ENCODE measurements at regions not wholly inside any gene's neighbourhood (a gene's known extent, or its start where the extent isn't known, plus 50 kb on each side); places are given as distances from the start of the nearest gene placed in this dataset.

DNA sequence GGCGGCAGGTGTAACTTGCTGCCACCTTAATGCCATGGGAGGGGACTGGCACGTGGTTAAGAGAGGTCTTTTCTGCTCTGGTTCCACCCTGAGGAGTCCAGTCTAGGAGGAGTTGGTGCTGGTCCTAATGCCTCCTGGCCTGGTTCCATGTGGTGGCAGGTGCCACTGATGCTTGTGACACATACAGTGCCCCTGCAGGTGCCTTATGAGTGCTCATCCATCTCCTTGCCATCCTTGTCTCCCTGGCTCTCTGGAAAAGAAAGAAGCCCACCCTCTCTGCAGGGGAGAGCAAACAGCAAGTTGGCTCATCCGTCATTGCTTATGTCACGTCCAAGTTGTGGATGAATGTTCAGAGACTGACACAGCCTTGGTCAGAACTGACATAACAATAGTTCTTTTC, 175.8 kb upstream of the DPH6 start:
- no peak overlapping the region for H3K4me3 Mint-ChIP-seq
- ATAC-seq, result no peak
- no peak overlapping the region for H3K27ac Mint-ChIP-seq
- no peaks in the 10 kb centered on the region for H3K27me3 Mint-ChIP-seq
- no peaks in the 10 kb centered on the region for H3K36me3 Mint-ChIP-seq (ENCODE audit: low read depth)
- no peaks in the 10 kb centered on the region for H3K4me1 Mint-ChIP-seq
- no peaks in the 10 kb centered on the region for H3K9me3 Mint-ChIP-seq
- no peak for DNase-seq

- ATAC-seq, result no peak
- Mint-ChIP-seq H3K27me3 (no peaks in the 10 kb centered on the region), H3K4me3 (no peak overlapping the region), H3K4me1 (no peaks in the 10 kb centered on the region), H3K27ac (no peak overlapping the region), H3K9me3 (no peaks in the 10 kb centered on the region), H3K36me3 (ENCODE audit: low read depth) (no peaks in the 10 kb centered on the region)
- no peak for DNase-seq
Measured at GRCh38 chr15:35722501-35722900, 176.5 kb upstream of the DPH6 start.

DNA sequence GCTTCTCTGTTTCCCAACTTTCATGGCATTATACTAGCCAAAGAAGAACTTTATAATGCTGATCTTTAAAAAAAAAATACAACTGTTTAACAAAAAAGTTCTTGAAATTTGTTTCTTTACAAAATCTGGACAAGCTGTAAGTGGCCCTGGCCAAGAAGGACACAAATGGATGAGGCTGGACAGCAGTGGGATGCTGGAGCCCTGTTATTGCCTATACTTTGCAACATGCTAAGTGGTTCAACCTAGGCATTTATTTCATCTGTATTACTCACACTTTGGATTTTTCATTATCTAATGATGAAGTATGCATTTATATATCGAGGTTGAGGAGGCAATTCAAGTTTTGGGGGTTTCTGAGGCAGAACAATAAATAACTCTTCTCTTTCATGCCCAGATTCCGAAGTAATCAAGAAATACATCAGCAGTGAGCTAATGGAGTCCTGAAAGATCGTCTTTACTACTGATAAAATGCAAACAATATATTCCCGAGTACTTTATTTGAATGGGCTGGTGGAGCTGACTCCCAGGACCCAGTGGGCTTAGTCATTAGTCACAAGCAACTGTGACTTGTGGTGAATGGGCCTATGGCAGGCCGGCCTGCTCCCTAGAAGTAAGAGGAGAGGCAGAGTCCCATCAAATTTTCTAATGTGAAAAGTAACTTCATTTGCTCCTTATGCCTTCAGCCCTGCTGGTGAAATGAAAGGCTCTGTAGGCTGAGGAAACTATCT, 177.3 kb upstream of the DPH6 start:
- no peak for DNase-seq
- no peak for ATAC-seq
- H3K27me3 Mint-ChIP-seq, result no peaks in the 10 kb centered on the region
- H3K4me3 Mint-ChIP-seq, result no peak overlapping the region
- no peaks in the 10 kb centered on the region for H3K9me3 Mint-ChIP-seq
- H3K27ac Mint-ChIP-seq, result no peak overlapping the region
- H3K36me3 Mint-ChIP-seq (ENCODE audit: low read depth), result no peaks in the 10 kb centered on the region
- no peaks in the 10 kb centered on the region for H3K4me1 Mint-ChIP-seq

DNA sequence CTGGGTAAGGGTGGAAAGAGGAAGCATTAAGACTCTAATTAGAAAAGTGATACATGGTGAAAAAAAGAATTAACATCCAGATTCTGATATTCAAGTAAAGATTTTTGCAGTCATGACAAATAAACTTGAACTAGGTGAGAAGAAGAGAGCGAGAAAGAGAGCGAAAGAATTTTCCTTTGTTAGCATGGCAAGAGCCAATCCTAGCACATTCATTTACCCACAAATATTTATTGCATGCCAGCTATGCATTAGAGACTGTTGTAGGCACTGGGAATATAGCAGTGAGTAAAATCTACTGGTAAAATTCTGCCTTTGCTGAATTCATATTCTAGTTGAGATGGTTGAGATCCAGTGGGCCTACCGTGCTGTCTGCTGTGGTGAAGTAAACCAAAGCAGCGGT, 177.9 kb upstream of the DPH6 start:
- DNase-seq (no peak), ATAC-seq (no peak)
- Mint-ChIP-seq H3K4me1 (no peaks in the 10 kb centered on the region), H3K36me3 (ENCODE audit: low read depth) (no peaks in the 10 kb centered on the region), H3K27ac (no peak overlapping the region), H3K27me3 (no peaks in the 10 kb centered on the region), H3K4me3 (no peak overlapping the region), H3K9me3 (no peaks in the 10 kb centered on the region)

- DNase-seq (no peak), ATAC-seq (no peak)
- no peaks in the 10 kb centered on the region for H3K27me3 Mint-ChIP-seq
- no peaks in the 10 kb centered on the region for H3K36me3 Mint-ChIP-seq (ENCODE audit: low read depth)
- H3K4me3 Mint-ChIP-seq, result no peak overlapping the region
- H3K9me3 Mint-ChIP-seq, result no peaks in the 10 kb centered on the region
- no peak overlapping the region for H3K27ac Mint-ChIP-seq
- no peaks in the 10 kb centered on the region for H3K4me1 Mint-ChIP-seq
Measured at GRCh38 chr15:35724626-35725025, 178.7 kb upstream of the DPH6 start.

GRCh38 chr15:35725353-35725752, 179.4 kb upstream of the DPH6 start:
- H3K9me3 Mint-ChIP-seq, result no peaks in the 10 kb centered on the region
- DNase-seq (no peak), ATAC-seq (no peak)
- H3K4me3 Mint-ChIP-seq, result no peak overlapping the region
- H3K4me1 Mint-ChIP-seq, result no peaks in the 10 kb centered on the region
- no peaks in the 10 kb centered on the region for H3K27me3 Mint-ChIP-seq
- H3K27ac Mint-ChIP-seq, result no peak overlapping the region
- no peaks in the 10 kb centered on the region for H3K36me3 Mint-ChIP-seq (ENCODE audit: low read depth)

DNA sequence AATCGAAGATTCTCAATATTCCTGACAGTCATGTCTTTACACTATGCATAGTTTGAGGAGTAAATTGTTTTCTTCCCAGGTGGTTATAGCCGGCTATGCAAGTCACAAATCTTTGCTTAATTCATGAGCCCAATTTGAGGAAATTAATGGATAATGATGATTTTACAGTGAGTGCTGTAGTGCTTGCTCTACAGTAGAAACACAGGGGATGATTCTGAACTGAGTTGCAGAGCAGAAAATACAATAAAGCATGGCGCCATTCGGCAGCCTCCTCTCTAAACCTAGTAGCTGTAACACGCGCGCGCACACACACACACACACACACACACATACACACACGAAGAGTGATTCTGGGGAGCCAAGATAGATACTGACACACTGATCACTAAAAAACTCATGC, 181.7 kb upstream of the DPH6 start:
- H3K36me3 Mint-ChIP-seq (ENCODE audit: low read depth), result no peaks in the 10 kb centered on the region
- no peak for DNase-seq
- H3K4me3 Mint-ChIP-seq, result no peak overlapping the region
- no peak for ATAC-seq
- H3K27me3 Mint-ChIP-seq, result no peaks in the 10 kb centered on the region
- H3K4me1 Mint-ChIP-seq, result no peaks in the 10 kb centered on the region
- H3K9me3 Mint-ChIP-seq, result no peaks in the 10 kb centered on the region
- no peak overlapping the region for H3K27ac Mint-ChIP-seq

DNA sequence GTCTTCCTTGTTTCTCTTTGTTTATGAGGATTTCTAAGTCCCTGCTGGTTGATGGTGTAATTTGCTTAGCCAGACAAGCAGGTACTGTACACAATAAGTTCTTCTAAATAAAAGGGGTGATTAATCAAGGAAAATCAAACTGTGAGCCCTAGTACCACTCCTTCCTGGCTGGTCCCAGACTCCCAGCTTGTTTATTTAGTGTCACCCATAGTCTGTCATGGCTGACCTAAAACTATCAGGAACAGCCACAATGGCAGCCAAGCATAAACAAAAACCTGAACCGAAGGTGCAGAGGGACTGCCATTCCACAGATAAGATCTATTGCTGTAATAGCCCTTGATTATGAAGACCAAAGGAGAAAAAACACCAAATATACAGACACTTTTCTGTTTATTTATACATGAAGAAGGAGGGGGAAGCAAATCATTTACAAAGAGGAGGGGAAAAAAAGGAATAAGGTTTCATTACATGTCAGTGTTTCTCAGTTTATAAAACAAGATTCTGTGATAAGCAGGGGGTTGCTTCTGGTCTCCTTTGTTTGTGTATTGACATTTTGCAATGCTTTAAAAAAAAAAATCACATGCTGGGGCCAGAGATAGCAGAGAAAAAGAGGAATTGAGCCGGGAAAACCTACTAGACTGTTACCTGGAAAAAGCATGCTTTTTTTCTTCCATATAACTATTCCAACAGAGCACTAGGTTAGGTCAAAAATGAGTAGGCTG, 182.4 kb upstream of the DPH6 start:
- Mint-ChIP-seq H3K27me3 (no peaks in the 10 kb centered on the region), H3K36me3 (ENCODE audit: low read depth) (no peaks in the 10 kb centered on the region), H3K4me3 (no peak overlapping the region), H3K9me3 (no peaks in the 10 kb centered on the region), H3K27ac (no peak overlapping the region), H3K4me1 (no peaks in the 10 kb centered on the region)
- DNase-seq (no peak), ATAC-seq (no peak)

DNA sequence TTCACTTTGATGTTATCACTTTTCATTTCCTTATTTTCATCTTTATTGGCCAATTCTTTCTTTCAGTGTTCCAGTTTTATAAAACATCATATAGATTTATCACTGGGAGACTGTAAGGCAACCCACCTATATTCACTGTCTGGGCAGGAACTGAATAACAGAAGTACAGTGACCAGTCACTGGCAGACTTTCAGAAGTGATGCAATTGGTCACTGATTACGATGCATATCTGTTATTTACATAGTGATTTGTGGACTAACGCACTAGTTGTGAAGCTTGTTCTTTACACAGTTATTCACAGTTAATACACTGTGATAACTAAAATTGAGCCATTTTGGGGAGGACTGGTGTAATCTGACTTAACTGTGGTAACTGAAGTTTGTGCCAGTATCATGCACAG, 190.2 kb upstream of the DPH6 start:
- no peaks in the 10 kb centered on the region for H3K9me3 Mint-ChIP-seq
- no peaks in the 10 kb centered on the region for H3K36me3 Mint-ChIP-seq (ENCODE audit: low read depth)
- no peak for ATAC-seq

GRCh38 chr15:35737441-35737840, 191.5 kb upstream of the DPH6 start:
- ATAC-seq (no peak), DNase-seq (no peak)
- Mint-ChIP-seq H3K27ac (no peak overlapping the region), H3K27me3 (no peaks in the 10 kb centered on the region), H3K9me3 (peaks cover under 1% of the 10 kb centered on the region), H3K4me1 (no peaks in the 10 kb centered on the region), H3K36me3 (ENCODE audit: low read depth) (no peaks in the 10 kb centered on the region), H3K4me3 (no peak overlapping the region)

More for the DNA sequence above, 190.2 kb upstream of the DPH6 start:
- DNase-seq, result no peak
- Mint-ChIP-seq H3K4me3 (no peak overlapping the region), H3K27ac (no peak overlapping the region), H3K4me1 (no peaks in the 10 kb centered on the region), H3K27me3 (no peaks in the 10 kb centered on the region)

DNA sequence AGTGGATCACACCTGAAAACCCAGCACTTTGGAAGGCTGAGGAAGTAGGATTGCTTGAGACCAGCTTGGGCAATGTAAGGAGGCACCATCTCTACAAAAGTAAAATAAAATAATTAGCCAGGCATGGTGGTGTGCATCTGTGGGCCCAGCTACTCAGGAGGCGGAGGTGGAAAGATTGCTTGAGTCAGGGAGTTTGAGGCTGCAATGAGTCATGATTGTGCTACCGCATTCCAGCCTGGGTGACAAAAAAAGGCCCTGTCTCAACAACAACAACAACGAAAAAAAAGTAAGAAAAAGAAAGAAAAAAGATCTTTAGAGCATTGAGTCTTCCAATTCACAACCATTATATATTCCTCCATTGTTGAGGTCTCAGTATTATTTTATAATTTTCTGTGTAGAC, 192.4 kb upstream of the DPH6 start:
- Mint-ChIP-seq H3K27me3 (no peaks in the 10 kb centered on the region), H3K4me1 (no peaks in the 10 kb centered on the region), H3K9me3 (peaks cover 8% of the 10 kb centered on the region), H3K27ac (no peak overlapping the region), H3K4me3 (no peak overlapping the region), H3K36me3 (ENCODE audit: low read depth) (peaks cover 2% of the 10 kb centered on the region)
- no peak for DNase-seq
- no peak for ATAC-seq

DNA sequence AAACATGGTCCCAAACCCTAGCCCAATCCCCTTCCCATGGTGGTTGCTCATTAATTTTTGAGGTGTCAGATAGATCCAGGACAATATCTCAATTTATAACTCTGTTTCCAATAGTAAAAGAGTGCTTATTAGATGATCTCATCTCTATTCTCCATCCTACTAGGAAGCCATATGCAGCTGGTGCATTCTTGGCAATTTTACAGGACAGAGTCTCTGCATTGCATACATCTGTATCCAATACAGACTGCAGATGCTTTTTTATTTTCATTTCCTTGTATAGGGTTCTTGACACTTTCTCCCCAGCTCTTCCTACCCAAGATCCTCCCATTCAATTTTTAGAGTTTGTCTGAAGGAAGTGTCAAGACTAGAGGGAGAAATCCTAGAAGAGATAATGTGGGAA, 194.8 kb upstream of the DPH6 start:
- ATAC-seq (no peak), DNase-seq (no peak)
- Mint-ChIP-seq H3K4me3 (no peak overlapping the region), H3K27me3 (peaks cover 5% of the 10 kb centered on the region), H3K9me3 (peaks cover 8% of the 10 kb centered on the region), H3K36me3 (ENCODE audit: low read depth) (peaks cover 2% of the 10 kb centered on the region), H3K4me1 (no peaks in the 10 kb centered on the region), H3K27ac (no peak overlapping the region)

DNA sequence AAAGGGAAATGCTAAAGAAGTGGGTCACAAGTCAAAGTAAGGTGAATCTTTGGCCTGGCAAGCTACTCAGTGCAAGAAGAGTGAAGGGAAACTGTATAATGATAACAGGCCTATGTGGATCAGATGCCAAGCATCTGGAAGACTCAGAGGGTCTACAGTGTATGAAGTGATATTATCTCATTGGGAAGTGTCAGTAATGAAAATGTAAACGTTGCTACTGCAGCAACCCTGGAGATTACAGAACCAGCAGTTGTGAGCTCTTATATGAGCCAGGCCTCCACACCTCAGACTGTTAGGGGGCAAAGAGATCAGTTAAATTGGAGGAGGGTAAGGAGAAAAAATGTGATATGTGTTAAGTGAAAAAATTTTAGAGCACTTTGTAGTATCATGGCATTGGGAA, 195.4 kb upstream of the DPH6 start:
- Mint-ChIP-seq H3K36me3 (ENCODE audit: low read depth) (peaks cover 2% of the 10 kb centered on the region), H3K4me1 (no peaks in the 10 kb centered on the region), H3K4me3 (no peak overlapping the region), H3K27me3 (peaks cover 8% of the 10 kb centered on the region), H3K9me3 (peaks cover 8% of the 10 kb centered on the region), H3K27ac (no peak overlapping the region)
- ATAC-seq (no peak), DNase-seq (no peak)

- H3K27me3 Mint-ChIP-seq, result peaks cover 8% of the 10 kb centered on the region
- no peak overlapping the region for H3K27ac Mint-ChIP-seq
- no peak for DNase-seq
- H3K4me1 Mint-ChIP-seq, result no peaks in the 10 kb centered on the region
- H3K4me3 Mint-ChIP-seq, result no peak overlapping the region
- no peak for ATAC-seq
- H3K36me3 Mint-ChIP-seq (ENCODE audit: low read depth), result peaks cover 2% of the 10 kb centered on the region
- peaks cover 8% of the 10 kb centered on the region for H3K9me3 Mint-ChIP-seq
Measured at GRCh38 chr15:35741881-35742280, 195.9 kb upstream of the DPH6 start.

- Mint-ChIP-seq H3K4me1 (no peaks in the 10 kb centered on the region), H3K4me3 (no peak overlapping the region), H3K27ac (no peak overlapping the region), H3K36me3 (ENCODE audit: low read depth) (peaks cover 2% of the 10 kb centered on the region), H3K9me3 (peaks cover 8% of the 10 kb centered on the region), H3K27me3 (peaks cover 8% of the 10 kb centered on the region)
- DNase-seq (no peak), ATAC-seq (no peak)
Measured at GRCh38 chr15:35743321-35743720, 197.4 kb upstream of the DPH6 start.

Data from activated naive CD8-positive, alpha-beta T cell treated with anti-CD3 and anti-CD28 coated beads, Interleukin-2, amount 50 U/mL, for 24 hours (primary cell).